CD8-positive, alpha-beta memory T cell (primary cell): ENCODE measurements at regions not wholly inside any gene's neighbourhood (a gene's known extent, or its start where the extent isn't known, plus 50 kb on each side); places are given as distances from the start of the nearest gene placed in this dataset.

Experiments used
- CTCF ChIA-PET: fragments of 350-600 bp; sonication (Branson Sonifier 250); formaldehyde crosslinking; loops from one replicate; lab custom pipeline; 2021; ENCODE audit warnings: antibody characterized with exemption; lab: Charles Lee
- POLR2A ChIA-PET: fragments of 350-600 bp; sonication (Branson Sonifier 250); formaldehyde crosslinking; loops from one replicate; lab custom pipeline; 2021; ENCODE audit warnings: antibody characterized with exemption; lab: Charles Lee
- DNase-seq, 5 donors: peaks; one replicate each; pipeline versions ENCODE4 v3.0.0 to v3.0.0-alpha.2; 2020 to 2022; ENCODE audit warnings: mixed read lengths in 1 of 5
- H3K27ac ChIP-seq: one replicate; pipeline ENCODE4 v1.7.0; 2013; ENCODE audit warnings: low read depth, mild to moderate bottlenecking, low read length, moderate library complexity
- H3K27me3 ChIP-seq: 2 replicates; pipeline ENCODE4 v1.7.0; 2013; ENCODE audit warnings: low read length, mild to moderate bottlenecking; ENCODE audit not compliant: insufficient read depth, poor library complexity, severe bottlenecking
- H3K36me3 ChIP-seq: 2 replicates; pipeline ENCODE4 v1.7.0; 2013; ENCODE audit warnings: mild to moderate bottlenecking, low read length, moderate library complexity; ENCODE audit not compliant: insufficient read depth
- H3K4me1 ChIP-seq: 2 replicates; pipeline ENCODE4 v1.7.0; 2013; ENCODE audit warnings: mild to moderate bottlenecking, low read length, moderate library complexity; ENCODE audit not compliant: insufficient read depth
- H3K4me3 ChIP-seq: 2 replicates; pipeline ENCODE4 v1.7.0; 2013; ENCODE audit warnings: mild to moderate bottlenecking, low read length
- H3K9me3 ChIP-seq: 2 replicates; pipeline ENCODE4 v1.7.0; 2013; ENCODE audit warnings: mild to moderate bottlenecking, low read length
- H3K27ac Mint-ChIP-seq, 8 donors: one replicate each; pipeline ENCODE4 v1.8.0; 2020 to 2021; ENCODE audit warnings: mixed read lengths in 8 of 8, mild to moderate bottlenecking in 6 of 8, inconsistent platforms in 3 of 8, moderate library complexity in 3 of 8
- H3K27me3 Mint-ChIP-seq, 2 donors: one replicate each; pipeline ENCODE4 v1.8.0; 2020 to 2021; ENCODE audit warnings: mixed read lengths in 2 of 2, mild to moderate bottlenecking in 1 of 2, moderate library complexity in 1 of 2
- H3K36me3 Mint-ChIP-seq, 3 donors: one replicate each; pipeline ENCODE4 v1.8.0; 2020 to 2021; ENCODE audit warnings: mixed read lengths in 3 of 3, inconsistent platforms in 1 of 3, mild to moderate bottlenecking in 1 of 3
- H3K4me1 Mint-ChIP-seq, 3 donors: one replicate each; pipeline ENCODE4 v1.8.0; 2020 to 2021; ENCODE audit warnings: mixed read lengths in 3 of 3, inconsistent platforms in 1 of 3, mild to moderate bottlenecking in 1 of 3
- H3K4me3 Mint-ChIP-seq, 7 donors: one replicate each; pipeline ENCODE4 v1.8.0; 2020 to 2021; ENCODE audit warnings: mixed read lengths in 7 of 7, mild to moderate bottlenecking in 6 of 7, moderate library complexity in 4 of 7, inconsistent platforms in 2 of 7
- H3K9me3 Mint-ChIP-seq, 5 donors: one replicate each; pipeline ENCODE4 v1.8.0; 2020 to 2022; ENCODE audit warnings: mixed read lengths in 5 of 5, mild to moderate bottlenecking in 3 of 5, moderate library complexity in 2 of 5, inconsistent platforms in 1 of 5

GRCh38 chr11:92830377-92831155, 138.9 kb upstream of the MTNR1B start:
- no peaks in the 10 kb centered on the region for H3K27me3 Mint-ChIP-seq
- Histone ChIP-seq H3K27me3 (no peaks in the 10 kb centered on the region), H3K4me3 (no peak overlapping the region), H3K36me3 (no peaks in the 10 kb centered on the region), H3K27ac (no peak overlapping the region), H3K9me3 (no peaks in the 10 kb centered on the region), H3K4me1 (no peaks in the 10 kb centered on the region)
- no peak overlapping the region for H3K4me3 Mint-ChIP-seq
- no peaks in the 10 kb centered on the region for H3K4me1 Mint-ChIP-seq
- ChIA-PET CTCF (interaction anchor here (1.1 kb wide), 1 partner anchor 10 kb away, joined by 3 read pairs; no protein-coding TSS in a partner anchor), POLR2A (no interaction called here)
- no peak overlapping the region for H3K27ac Mint-ChIP-seq
- H3K36me3 Mint-ChIP-seq: no peaks in the 10 kb centered on the region
- no peak for DNase-seq
- no peaks in the 10 kb centered on the region for H3K9me3 Mint-ChIP-seq

DNA sequence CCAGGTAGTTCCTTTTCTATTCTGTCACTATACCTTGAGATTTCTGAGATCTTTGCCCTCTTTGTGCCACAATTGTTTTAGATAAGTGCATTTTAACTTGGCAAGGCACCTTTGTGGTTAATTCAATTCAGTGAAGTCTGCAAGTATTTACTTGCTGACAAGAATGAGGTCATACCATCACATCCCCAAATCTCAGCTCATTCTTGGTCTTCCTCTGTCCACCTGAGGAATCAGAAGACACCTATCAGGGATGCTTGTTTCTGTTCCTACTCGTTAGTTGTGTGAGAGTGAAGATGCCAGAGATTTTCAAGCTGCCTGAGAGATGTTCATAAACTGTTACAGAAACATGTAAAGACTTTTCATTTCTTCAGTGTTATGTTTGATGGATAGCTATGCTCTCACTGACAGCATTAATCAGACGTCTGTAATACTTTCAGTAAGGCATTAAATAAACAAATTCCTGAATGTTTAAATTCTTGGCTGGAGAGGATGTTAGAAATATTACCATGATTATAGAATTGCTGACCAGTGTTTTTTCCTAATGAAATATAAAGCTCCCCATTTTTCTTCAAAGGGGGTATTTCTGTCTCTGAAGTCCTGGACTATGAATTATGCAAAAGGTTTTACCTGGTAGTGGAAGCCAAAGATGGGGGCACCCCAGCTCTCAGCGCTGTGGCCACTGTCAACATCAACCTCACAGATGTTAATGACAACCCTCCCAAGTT, 135.0 kb upstream of the MTNR1B start:
- no peaks in the 10 kb centered on the region for H3K9me3 ChIP-seq
- POLR2A ChIA-PET: no interaction called here

DNA sequence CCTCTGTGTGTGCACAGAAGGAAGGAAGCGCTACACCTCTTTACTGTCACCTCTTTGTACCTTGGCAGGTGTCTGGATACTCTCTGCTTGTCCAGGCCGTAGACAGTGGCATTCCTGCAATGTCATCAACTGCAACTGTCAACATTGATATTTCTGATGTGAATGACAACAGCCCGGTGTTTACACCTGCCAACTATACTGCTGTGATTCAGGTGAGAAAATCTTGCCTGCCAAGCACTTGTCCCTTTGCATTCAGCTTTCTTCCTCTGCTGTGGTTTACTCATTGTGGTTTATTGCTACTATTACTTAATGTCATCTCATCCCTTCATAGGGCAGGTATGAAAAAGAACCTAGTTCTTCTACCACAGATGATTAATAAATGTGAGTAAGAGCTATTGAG, 131.9 kb upstream of the MTNR1B start:
- H3K9me3 Mint-ChIP-seq: peaks cover 0 to 3% (median 0%) of the 10 kb centered on the region in 5 donors
- H3K27me3 Mint-ChIP-seq: peaks cover 0 to 1% of the 10 kb centered on the region in 2 donors
- DNase-seq: no peak
- H3K27me3 ChIP-seq: no peaks in the 10 kb centered on the region
- no peak overlapping the region for H3K27ac ChIP-seq
- ChIA-PET POLR2A (no interaction called here), CTCF (no interaction called here)
- H3K36me3 ChIP-seq: no peaks in the 10 kb centered on the region
- peaks cover 0 to 2% (median 0%) of the 10 kb centered on the region in 3 donors for H3K36me3 Mint-ChIP-seq
- H3K27ac Mint-ChIP-seq: no peak overlapping the region
- H3K9me3 ChIP-seq: no peaks in the 10 kb centered on the region
- H3K4me1 Mint-ChIP-seq: no peaks in the 10 kb centered on the region
- H3K4me3 ChIP-seq: no peak overlapping the region
- no peak overlapping the region for H3K4me3 Mint-ChIP-seq
- H3K4me1 ChIP-seq: no peaks in the 10 kb centered on the region

More for the DNA sequence above, 135.0 kb upstream of the MTNR1B start:
- Mint-ChIP-seq H3K9me3 (peaks cover 0 to 3% (median 0%) of the 10 kb centered on the region in 5 donors), H3K27me3 (peaks cover 0 to 1% of the 10 kb centered on the region in 2 donors), H3K27ac (no peak overlapping the region), H3K4me3 (no peak overlapping the region), H3K36me3 (peaks cover 0 to 2% (median 0%) of the 10 kb centered on the region in 3 donors), H3K4me1 (no peaks in the 10 kb centered on the region)
- H3K4me1 ChIP-seq: no peaks in the 10 kb centered on the region
- H3K4me3 ChIP-seq: no peak overlapping the region
- CTCF ChIA-PET: no interaction called here
- H3K27ac ChIP-seq: no peak overlapping the region
- H3K27me3 ChIP-seq: no peaks in the 10 kb centered on the region
- DNase-seq: no peak
- H3K36me3 ChIP-seq: no peaks in the 10 kb centered on the region

DNA sequence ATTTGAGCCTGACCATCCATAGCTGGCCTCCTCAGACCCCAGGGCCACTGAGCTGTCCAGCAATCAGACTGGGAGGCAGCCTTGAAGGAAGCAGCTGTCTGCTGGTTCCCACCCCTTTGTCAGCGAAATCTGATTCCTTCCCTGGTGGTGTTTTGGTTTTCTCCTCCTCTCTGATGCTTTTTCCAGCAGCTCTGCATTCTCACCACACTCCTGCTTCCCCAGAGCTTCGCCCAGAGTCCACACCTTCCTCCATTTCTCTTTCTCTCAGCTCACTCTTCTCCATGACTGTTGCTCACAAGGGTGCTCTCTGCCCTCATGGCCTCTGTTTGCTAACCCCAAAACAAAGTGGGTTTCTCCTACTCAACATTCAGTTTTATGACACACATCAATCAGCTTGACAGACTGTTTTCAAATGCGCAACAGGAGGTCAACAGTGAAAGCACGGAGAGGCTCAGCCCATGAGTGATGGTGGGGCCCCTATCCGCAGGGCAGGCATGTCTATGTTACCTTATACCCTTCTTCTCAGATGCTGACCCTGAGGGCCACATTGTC, 130.6 kb upstream of the MTNR1B start:
- Mint-ChIP-seq H3K4me1 (no peaks in the 10 kb centered on the region), H3K4me3 (no peak overlapping the region), H3K36me3 (peaks cover 0 to 2% (median 0%) of the 10 kb centered on the region in 3 donors), H3K27me3 (peaks cover 0 to 4% of the 10 kb centered on the region in 2 donors), H3K27ac (no peak overlapping the region), H3K9me3 (peaks cover 0 to 5% (median 0%) of the 10 kb centered on the region in 5 donors)
- Histone ChIP-seq H3K9me3 (no peaks in the 10 kb centered on the region), H3K4me3 (no peak overlapping the region), H3K36me3 (no peaks in the 10 kb centered on the region), H3K27ac (no peak overlapping the region), H3K4me1 (no peaks in the 10 kb centered on the region), H3K27me3 (no peaks in the 10 kb centered on the region)
- CTCF ChIA-PET: no interaction called here
- POLR2A ChIA-PET: no interaction called here
- no peak for DNase-seq

GRCh38 chr11:92839450-92839849, 130.0 kb upstream of the MTNR1B start:
- H3K27ac Mint-ChIP-seq: no peak overlapping the region
- DNase-seq: no peak
- no peaks in the 10 kb centered on the region for H3K4me1 Mint-ChIP-seq
- POLR2A ChIA-PET: no interaction called here
- CTCF ChIA-PET: interaction anchor here (1.1 kb wide), 1 partner anchor 10 kb away, joined by 3 read pairs; no protein-coding TSS in a partner anchor
- H3K27ac ChIP-seq: no peak overlapping the region
- H3K4me3 ChIP-seq: no peak overlapping the region
- peaks cover 0 to 6% (median 0%) of the 10 kb centered on the region in 5 donors for H3K9me3 Mint-ChIP-seq
- no peaks in the 10 kb centered on the region for H3K27me3 ChIP-seq
- no peaks in the 10 kb centered on the region for H3K4me1 ChIP-seq
- peaks cover 0 to 2% (median 0%) of the 10 kb centered on the region in 3 donors for H3K36me3 Mint-ChIP-seq
- no peaks in the 10 kb centered on the region for H3K36me3 ChIP-seq
- no peaks in the 10 kb centered on the region for H3K9me3 ChIP-seq
- peaks cover 0 to 4% of the 10 kb centered on the region in 2 donors for H3K27me3 Mint-ChIP-seq
- no peak overlapping the region for H3K4me3 Mint-ChIP-seq

GRCh38 chr11:92841719-92842118, 127.7 kb upstream of the MTNR1B start:
- Mint-ChIP-seq H3K27me3 (peaks cover 0 to 4% of the 10 kb centered on the region in 2 donors), H3K4me3 (no peak overlapping the region)
- CTCF ChIA-PET: no interaction called here

GRCh38 chr11:92843455-92843854, 126.0 kb upstream of the MTNR1B start:
- Histone ChIP-seq H3K9me3 (no peaks in the 10 kb centered on the region), H3K4me3 (no peak overlapping the region), H3K36me3 (no peaks in the 10 kb centered on the region), H3K27ac (no peak overlapping the region), H3K4me1 (no peaks in the 10 kb centered on the region), H3K27me3 (no peaks in the 10 kb centered on the region)
- no peak for DNase-seq
- Mint-ChIP-seq H3K9me3 (peaks cover 0 to 6% (median 0%) of the 10 kb centered on the region in 5 donors), H3K27ac (no peak overlapping the region), H3K4me3 (no peak overlapping the region), H3K27me3 (peaks cover 0 to 4% of the 10 kb centered on the region in 2 donors), H3K36me3 (peaks cover 0 to 2% (median 0%) of the 10 kb centered on the region in 3 donors), H3K4me1 (no peaks in the 10 kb centered on the region)
- ChIA-PET POLR2A (no interaction called here), CTCF (no interaction called here)

More at GRCh38 chr11:92841719-92842118, 127.7 kb upstream of the MTNR1B start:
- H3K36me3 ChIP-seq: no peaks in the 10 kb centered on the region
- Mint-ChIP-seq H3K4me1 (no peaks in the 10 kb centered on the region), H3K36me3 (peaks cover 0 to 2% (median 0%) of the 10 kb centered on the region in 3 donors), H3K27ac (no peak overlapping the region), H3K9me3 (peaks cover 0 to 6% (median 0%) of the 10 kb centered on the region in 5 donors)
- POLR2A ChIA-PET: no interaction called here
- DNase-seq: no peak
- no peaks in the 10 kb centered on the region for H3K9me3 ChIP-seq
- no peaks in the 10 kb centered on the region for H3K4me1 ChIP-seq
- no peak overlapping the region for H3K4me3 ChIP-seq
- no peak overlapping the region for H3K27ac ChIP-seq
- H3K27me3 ChIP-seq: no peaks in the 10 kb centered on the region

DNA sequence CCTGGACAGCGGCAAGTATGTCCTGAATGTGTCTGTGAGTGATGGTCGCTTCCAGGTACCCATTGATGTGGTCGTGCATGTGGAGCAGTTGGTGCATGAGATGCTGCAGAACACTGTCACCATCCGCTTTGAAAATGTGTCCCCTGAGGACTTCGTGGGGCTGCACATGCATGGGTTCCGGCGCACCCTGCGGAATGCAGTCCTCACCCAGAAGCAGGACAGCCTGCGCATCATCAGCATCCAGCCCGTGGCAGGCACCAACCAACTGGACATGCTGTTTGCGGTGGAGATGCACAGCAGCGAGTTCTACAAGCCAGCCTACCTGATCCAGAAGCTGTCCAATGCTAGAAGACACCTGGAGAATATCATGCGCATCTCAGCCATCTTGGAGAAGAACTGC, 125.3 kb upstream of the MTNR1B start:
- POLR2A ChIA-PET: no interaction called here

More for the DNA sequence above, 125.3 kb upstream of the MTNR1B start:
- no peak for DNase-seq
- Mint-ChIP-seq H3K27me3 (peaks cover 0 to 3% of the 10 kb centered on the region in 2 donors), H3K9me3 (peaks cover 0 to 2% (median 0%) of the 10 kb centered on the region in 5 donors), H3K4me3 (no peak overlapping the region), H3K4me1 (no peaks in the 10 kb centered on the region), H3K27ac (no peak overlapping the region), H3K36me3 (no peaks in the 10 kb centered on the region)
- H3K4me3 ChIP-seq: no peak overlapping the region
- CTCF ChIA-PET: no interaction called here
- no peaks in the 10 kb centered on the region for H3K4me1 ChIP-seq
- no peaks in the 10 kb centered on the region for H3K36me3 ChIP-seq
- no peaks in the 10 kb centered on the region for H3K27me3 ChIP-seq
- no peaks in the 10 kb centered on the region for H3K9me3 ChIP-seq
- no peak overlapping the region for H3K27ac ChIP-seq
